Neural crest cell (in vitro differentiated cells): ENCODE measurements at regions not wholly inside any gene's neighbourhood (a gene's known extent, or its start where the extent isn't known, plus 50 kb on each side); places are given as distances from the start of the nearest gene placed in this dataset. TPM values are rescaled to one million over a fixed set of nuclear protein-coding genes. Genes with fewer than 3 reads are reported as not detected.
"Not testable (repeated sequence)": the region's sequence is repeated elsewhere in the genome, so short reads cannot be mapped to it uniquely, and the experiment has no call there.

Experiments
- DNase-seq: peaks from one replicate; pipeline ENCODE4 v3.0.0; 2021; ENCODE audit warnings: low read depth, mixed read lengths, low spot score
- H3K27ac Mint-ChIP-seq: one replicate; pipeline ENCODE4 v1.8.0; 2021; ENCODE audit warnings: mild to moderate bottlenecking, mixed read lengths; ENCODE audit not compliant: unreplicated experiment
- H3K27me3 Mint-ChIP-seq: 2 replicates; pipeline ENCODE4 v1.8.0; 2021; ENCODE audit warnings: low read depth, mild to moderate bottlenecking, mixed read lengths
- H3K36me3 Mint-ChIP-seq: 2 replicates; pipeline ENCODE4 v1.8.0; 2021; ENCODE audit warnings: low read depth, mild to moderate bottlenecking, mixed read lengths
- H3K4me1 Mint-ChIP-seq: 2 replicates; pipeline ENCODE4 v1.8.0; 2021; ENCODE audit warnings: mixed read lengths
- H3K4me3 Mint-ChIP-seq: one replicate; pipeline ENCODE4 v1.8.0; 2021; ENCODE audit warnings: mild to moderate bottlenecking, mixed read lengths
- H3K9me3 Mint-ChIP-seq: 2 replicates; pipeline ENCODE4 v1.8.0; 2021; ENCODE audit warnings: mixed read lengths
- microRNA-seq: library from miRNA; unstranded; fragments of <30 nt; microRNA quantifications from one replicate; pipeline ENCODE4, GENCODE V29; 2020
- TF ChIP-seq, protein P1 (sequence below): fragments of 200-600 bp; sonication (generic); conservative IDR thresholded peaks from 2 replicates; pipeline ENCODE4 v1.5.0; 2021; ENCODE audit warnings: antibody characterized with exemption, mild to moderate bottlenecking

DNA sequence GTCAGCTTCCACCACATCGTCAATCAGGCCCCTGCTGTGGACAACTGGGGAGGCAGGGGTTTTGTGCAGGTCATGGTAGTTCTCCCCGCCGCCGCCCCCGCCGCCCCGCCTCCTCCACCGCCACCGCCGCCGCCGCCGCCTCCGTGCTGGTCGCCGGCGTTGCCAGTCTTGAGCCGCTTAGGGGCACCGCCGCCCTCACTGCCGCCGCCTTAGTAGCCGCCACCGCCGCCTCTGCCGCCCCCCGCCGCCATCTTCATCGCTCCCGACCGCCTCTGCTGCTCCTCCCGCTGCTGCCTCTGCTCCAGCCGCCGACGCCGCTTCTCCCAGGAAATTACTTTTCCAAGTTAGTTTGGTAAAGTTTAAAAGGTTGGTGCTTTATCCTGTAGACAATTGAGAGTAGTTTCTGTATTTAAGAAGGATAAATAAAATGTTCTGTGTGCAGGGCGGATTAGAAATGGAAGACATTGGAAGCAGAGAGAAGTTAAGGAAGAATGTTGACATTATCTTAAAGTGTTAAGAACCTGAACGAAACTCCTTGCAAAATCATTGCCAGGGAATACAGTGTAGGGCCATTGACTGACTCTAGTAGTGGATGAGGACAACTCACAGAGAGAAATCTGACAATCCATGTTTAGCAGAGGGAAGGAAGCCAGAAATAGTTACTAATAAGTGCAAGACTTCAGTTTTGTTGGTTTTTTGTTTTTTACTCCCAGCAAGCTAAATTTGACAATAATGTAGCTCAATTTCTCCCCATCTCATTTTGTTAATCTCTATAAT lies 53.0 kb upstream of the GOLGA8A start:
- H3K9me3 Mint-ChIP-seq: peaks cover 3% of the 10 kb centered on the region
- H3K27me3 Mint-ChIP-seq: peaks cover 93% of the 10 kb centered on the region
- DNase-seq: no peak

DNA sequence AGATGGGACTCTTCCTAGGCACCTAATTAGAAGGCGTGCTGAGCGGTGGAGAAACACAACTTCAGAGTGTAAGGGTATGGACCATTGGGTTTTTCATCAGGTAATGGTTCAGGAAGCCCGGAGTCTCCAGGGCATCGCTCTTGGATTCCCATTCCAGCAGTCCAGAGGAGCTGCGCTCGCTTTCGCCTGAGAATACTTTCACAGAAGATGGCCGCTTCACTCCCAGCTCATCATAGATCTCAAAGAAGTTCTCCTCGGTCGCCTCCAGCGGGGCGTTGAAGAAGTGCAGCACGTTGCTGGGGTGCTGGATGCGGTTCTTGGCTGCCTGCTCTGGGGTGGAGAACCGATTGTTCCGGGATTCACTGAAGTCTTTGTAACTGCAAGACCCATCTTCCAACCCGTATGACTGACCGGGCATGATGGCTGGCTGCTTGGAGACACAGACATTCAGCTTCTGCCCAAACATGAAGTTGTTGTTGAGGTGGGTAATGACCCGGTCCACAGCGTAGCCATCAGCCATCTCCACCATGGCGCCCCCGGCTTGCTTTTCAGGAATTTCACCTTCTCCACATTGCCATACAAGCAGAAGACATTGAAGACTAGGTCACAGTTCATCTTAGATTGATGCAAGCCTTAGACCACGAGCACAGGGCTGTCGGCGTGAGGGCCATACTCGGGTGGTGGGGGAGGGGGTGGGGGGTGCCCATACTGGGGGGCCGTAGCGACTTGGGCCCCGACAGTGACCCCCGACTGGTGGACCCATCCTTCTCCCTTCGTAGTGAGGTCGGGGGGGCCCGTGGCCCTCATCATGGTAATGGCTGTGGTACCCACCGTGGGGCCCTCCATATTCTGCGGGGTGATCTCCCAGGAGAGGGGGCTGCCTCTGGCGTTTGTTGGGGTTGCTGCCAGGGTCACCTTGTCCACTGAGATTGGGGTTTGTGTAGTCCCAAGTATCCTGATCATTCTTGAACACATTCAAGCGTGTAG lies 51.7 kb upstream of the GOLGA8A start:
- H3K4me1 Mint-ChIP-seq, H3K9me3 Mint-ChIP-seq, H3K27ac Mint-ChIP-seq, DNase-seq, H3K36me3 Mint-ChIP-seq: not testable (repeated sequence)
- Mint-ChIP-seq H3K27me3 (peaks cover 93% of the 10 kb centered on the region), H3K4me3 (peak overlapping the region; percentile 27)

More for the DNA sequence above, 53.0 kb upstream of the GOLGA8A start:
- H3K4me1 Mint-ChIP-seq: peaks cover 6% of the 10 kb centered on the region
- TF ChIP-seq, protein P1, sequence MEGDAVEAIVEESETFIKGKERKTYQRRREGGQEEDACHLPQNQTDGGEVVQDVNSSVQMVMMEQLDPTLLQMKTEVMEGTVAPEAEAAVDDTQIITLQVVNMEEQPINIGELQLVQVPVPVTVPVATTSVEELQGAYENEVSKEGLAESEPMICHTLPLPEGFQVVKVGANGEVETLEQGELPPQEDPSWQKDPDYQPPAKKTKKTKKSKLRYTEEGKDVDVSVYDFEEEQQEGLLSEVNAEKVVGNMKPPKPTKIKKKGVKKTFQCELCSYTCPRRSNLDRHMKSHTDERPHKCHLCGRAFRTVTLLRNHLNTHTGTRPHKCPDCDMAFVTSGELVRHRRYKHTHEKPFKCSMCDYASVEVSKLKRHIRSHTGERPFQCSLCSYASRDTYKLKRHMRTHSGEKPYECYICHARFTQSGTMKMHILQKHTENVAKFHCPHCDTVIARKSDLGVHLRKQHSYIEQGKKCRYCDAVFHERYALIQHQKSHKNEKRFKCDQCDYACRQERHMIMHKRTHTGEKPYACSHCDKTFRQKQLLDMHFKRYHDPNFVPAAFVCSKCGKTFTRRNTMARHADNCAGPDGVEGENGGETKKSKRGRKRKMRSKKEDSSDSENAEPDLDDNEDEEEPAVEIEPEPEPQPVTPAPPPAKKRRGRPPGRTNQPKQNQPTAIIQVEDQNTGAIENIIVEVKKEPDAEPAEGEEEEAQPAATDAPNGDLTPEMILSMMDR: no peak
- no peak overlapping the region for H3K27ac Mint-ChIP-seq
- H3K4me3 Mint-ChIP-seq: peak overlapping the region; percentile 45
- peaks cover 6% of the 10 kb centered on the region for H3K36me3 Mint-ChIP-seq

Small RNA genes in the stretch of these regions (microRNA-seq; reads per million reads assigned to microRNA genes)
- not detected for gene MIR1233-2
